Caco-2 (cell line): ENCODE measurements at regions not wholly inside any gene's neighbourhood (a gene's known extent, or its start where the extent isn't known, plus 50 kb on each side); places are given as distances from the start of the nearest gene placed in this dataset.

ENCODE experiments used
- BruUV-seq: library from RNA; stranded (reverse); fragments of 400-500 nt; replicated peaks from 2 replicates; lab custom pipeline; 2021; lab: Mats Ljungman, UMichigan
- CTCF ChIA-PET: fragments of 300-600 bp; sonication (Branson Sonifier 250); formaldehyde crosslinking; loops from one replicate; lab custom pipeline; 2022; ENCODE audit warnings: antibody characterized with exemption; lab: Charles Lee
- POLR2A ChIA-PET: fragments of 300-600 bp; sonication (Branson Sonifier 250); formaldehyde crosslinking; loops from one replicate; lab custom pipeline; 2022; ENCODE audit warnings: antibody characterized with exemption; lab: Charles Lee
- DNase-seq, 2 experiments: peaks; one replicate each; pipeline versions ENCODE4 v3.0.0 to v3.0.0-alpha.2; 2020 to 2022
- H3K27me3 ChIP-seq: replicated peaks from 2 replicates; pipeline ENCODE4 v1.6.0; 2011; ENCODE audit warnings: low read length; ENCODE audit not compliant: control insufficient read depth, insufficient read depth
- H3K36me3 ChIP-seq: 2 replicates; pipeline ENCODE4 v1.5.1; 2011; ENCODE audit warnings: low read length; ENCODE audit not compliant: control insufficient read depth, insufficient read depth
- H3K4me1 ChIP-seq: fragments of 250-450 bp; sonication (Bioruptor Pico); 2 replicates; pipeline ENCODE4 v1.5.1; 2020; ENCODE audit warnings: mild to moderate bottlenecking
- H3K4me3 ChIP-seq: 2 replicates; pipeline ENCODE4 v1.5.1; 2011; ENCODE audit warnings: low read depth, mild to moderate bottlenecking, control low read depth, low read length
- H3K9me3 ChIP-seq: fragments of 250-450 bp; sonication (Bioruptor Pico); 2 replicates; pipeline ENCODE4 v1.5.1; 2020; ENCODE audit warnings: mild to moderate bottlenecking, moderate library complexity
- H3K27ac Mint-ChIP-seq: one replicate; pipeline ENCODE4 v1.8.0; 2022; ENCODE audit warnings: mixed read lengths; ENCODE audit not compliant: unreplicated experiment
- H3K27me3 Mint-ChIP-seq: one replicate; pipeline ENCODE4 v1.8.0; 2022; ENCODE audit warnings: mixed read lengths; ENCODE audit not compliant: insufficient read depth, unreplicated experiment
- H3K36me3 Mint-ChIP-seq: one replicate; pipeline ENCODE4 v1.8.0; 2022; ENCODE audit warnings: mild to moderate bottlenecking, mixed read lengths; ENCODE audit not compliant: insufficient read depth, unreplicated experiment
- H3K4me1 Mint-ChIP-seq: one replicate; pipeline ENCODE4 v1.8.0; 2022; ENCODE audit warnings: low read depth, mixed read lengths; ENCODE audit not compliant: unreplicated experiment
- H3K4me3 Mint-ChIP-seq: one replicate; pipeline ENCODE4 v1.8.0; 2022; ENCODE audit warnings: mild to moderate bottlenecking, moderate library complexity, mixed read lengths; ENCODE audit not compliant: unreplicated experiment
- H3K9me3 Mint-ChIP-seq: one replicate; pipeline ENCODE4 v1.8.0; 2022; ENCODE audit warnings: mixed read lengths; ENCODE audit not compliant: unreplicated experiment
- CTCF ChIP-seq, 2 experiments: fragments of 200-600 bp in 1 of 2; IDR thresholded peaks; 1 replicate in 1 of 2; 2 replicates in 1 of 2; pipeline versions ENCODE4 v1.5.1 to v1.8.0; 2011 to 2022; ENCODE audit warnings: antibody characterized with exemption in 1 of 2, control low read depth in 1 of 2, inconsistent platforms in 1 of 2, low read depth in 1 of 2, low read length in 1 of 2, mild to moderate bottlenecking in 1 of 2, moderate library complexity in 1 of 2; ENCODE audit not compliant: insufficient read depth in 1 of 2, severe bottlenecking in 1 of 2, unreplicated experiment in 1 of 2
- intact Hi-C: fragments of 100-400 bp; cut with micrococcal nuclease; formaldehyde crosslinking; loops from one replicate; pipeline ENCODE4 v1.10.0; 2022; ENCODE audit not compliant: unreplicated experiment

GRCh38 chr2:236936446-236936940 lies 149.2 kb upstream of the COPS8 start:
- DNase-seq, result no peak
- H3K4me1 ChIP-seq, result no peaks in the 10 kb centered on the region
- no peaks in the 10 kb centered on the region for H3K36me3 Mint-ChIP-seq
- H3K4me3 ChIP-seq, result no peak overlapping the region
- POLR2A ChIA-PET, result no interaction called here
- BruUV-seq, result no TSS peak
- H3K9me3 Mint-ChIP-seq, result peaks cover 9% of the 10 kb centered on the region
- no peak overlapping the region for H3K4me3 Mint-ChIP-seq
- CTCF ChIA-PET, result no interaction called here
- H3K9me3 ChIP-seq, result no peaks in the 10 kb centered on the region
- H3K27ac Mint-ChIP-seq, result no peak overlapping the region
- TF ChIP-seq CTCF (IDR thresholded peaks at IDR 0.05; ENCODE audit: insufficient read depth in 1 of 2, low read depth in 1 of 2, low read length in 1 of 2, severe bottlenecking in 1 of 2, unreplicated experiment in 1 of 2), result no peak
- H3K27me3 ChIP-seq, result no peaks in the 10 kb centered on the region
- no peaks in the 10 kb centered on the region for H3K4me1 Mint-ChIP-seq
- no peaks in the 10 kb centered on the region for H3K27me3 Mint-ChIP-seq
- intact Hi-C loops, result no loop called here
- no peaks in the 10 kb centered on the region for H3K36me3 ChIP-seq

GRCh38 chr2:236938126-236938525 lies 147.6 kb upstream of the COPS8 start:
- Mint-ChIP-seq H3K4me1 (no peaks in the 10 kb centered on the region), H3K9me3 (no peaks in the 10 kb centered on the region), H3K27ac (no peak overlapping the region), H3K27me3 (no peaks in the 10 kb centered on the region), H3K36me3 (no peaks in the 10 kb centered on the region), H3K4me3 (no peak overlapping the region)
- no peaks in the 10 kb centered on the region for H3K4me1 ChIP-seq
- no peaks in the 10 kb centered on the region for H3K27me3 ChIP-seq
- H3K36me3 ChIP-seq, result no peaks in the 10 kb centered on the region
- no peak for DNase-seq
- ChIA-PET CTCF (no interaction called here), POLR2A (no interaction called here)
- H3K4me3 ChIP-seq, result no peak overlapping the region
- no TSS peak for BruUV-seq
- H3K9me3 ChIP-seq, result no peaks in the 10 kb centered on the region
- intact Hi-C loops, result no loop called here
- TF ChIP-seq CTCF (IDR thresholded peaks at IDR 0.05; ENCODE audit: insufficient read depth in 1 of 2, low read depth in 1 of 2, low read length in 1 of 2, severe bottlenecking in 1 of 2, unreplicated experiment in 1 of 2), result no peak

- Histone ChIP-seq H3K4me3 (no peak overlapping the region), H3K9me3 (no peaks in the 10 kb centered on the region), H3K27me3 (no peaks in the 10 kb centered on the region), H3K4me1 (no peaks in the 10 kb centered on the region), H3K36me3 (no peaks in the 10 kb centered on the region)
- Mint-ChIP-seq H3K4me3 (no peak overlapping the region), H3K27ac (no peak overlapping the region), H3K27me3 (no peaks in the 10 kb centered on the region), H3K4me1 (no peaks in the 10 kb centered on the region), H3K9me3 (no peaks in the 10 kb centered on the region), H3K36me3 (no peaks in the 10 kb centered on the region)
- ChIA-PET CTCF (no interaction called here), POLR2A (no interaction called here)
- DNase-seq, result no peak
- no peak for TF ChIP-seq CTCF (IDR thresholded peaks at IDR 0.05; ENCODE audit: insufficient read depth in 1 of 2, low read depth in 1 of 2, low read length in 1 of 2, severe bottlenecking in 1 of 2, unreplicated experiment in 1 of 2)
- no TSS peak for BruUV-seq
- intact Hi-C loops, result no loop called here
These were observed 146.4 kb upstream of the COPS8 start for GRCh38 chr2:236939271-236939670.
